H1 (cell line): ENCODE measurements at regions not wholly inside any gene's neighbourhood (a gene's known extent, or its start where the extent isn't known, plus 50 kb on each side); places are given as distances from the start of the nearest gene placed in this dataset.

Experiments
- CTCF ChIP-seq, 3 experiments: IDR thresholded peaks; 1 replicate in 2 of 3; 2 replicates in 1 of 3; pipeline versions ENCODE4 v1.5.1 to v1.6.1; 2011; ENCODE audit warnings: low read length in 3 of 3, mild to moderate bottlenecking in 3 of 3, inconsistent platforms in 2 of 3, low read depth in 1 of 3, moderate library complexity in 1 of 3; ENCODE audit not compliant: insufficient read depth in 1 of 3; ENCODE audit errors: control extremely low read depth in 1 of 3
- GTF2F1 ChIP-seq: IDR thresholded peaks from 2 replicates; pipeline ENCODE4 v1.6.1; 2012; ENCODE audit warnings: low read depth, low read length, improper control_type of control experiment, borderline replicate concordance
- KDM5A ChIP-seq: fragments of 200-600 bp; IDR thresholded peaks from 2 replicates; pipeline ENCODE4 v1.7.1; 2012; ENCODE audit warnings: mild to moderate bottlenecking, low read length, inconsistent platforms, mixed read lengths
- SP2 ChIP-seq: IDR thresholded peaks from 2 replicates; pipeline ENCODE4 v1.6.1; 2012; ENCODE audit warnings: mild to moderate bottlenecking, low read length, inconsistent platforms

DNA sequence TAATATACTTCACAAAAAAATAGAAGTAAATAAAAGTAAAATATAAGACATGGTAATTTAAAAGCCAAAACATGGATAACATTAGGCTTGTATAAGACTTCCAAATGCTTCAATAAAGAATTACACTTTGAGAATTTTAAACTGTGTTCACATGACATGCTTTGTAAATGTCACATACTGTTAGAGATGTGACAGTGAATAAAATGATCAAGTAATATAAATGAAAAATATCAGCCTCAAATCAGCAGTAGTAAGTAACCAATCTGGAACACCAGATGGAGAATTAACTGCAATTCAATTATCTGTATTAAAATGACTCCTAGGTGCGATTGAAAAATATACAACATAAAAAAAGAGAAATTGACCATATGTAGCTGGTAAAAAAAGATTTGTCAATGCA lies 1260.8 kb downstream of the BRINP3 start (continued):
- TF ChIP-seq CTCF (IDR thresholded peaks at IDR 0.05; ENCODE audit: control extremely low read depth in 1 of 3, insufficient read depth in 1 of 3, low read depth in 1 of 3, low read length in 3 of 3) (no peak), SP2 (no peak), GTF2F1 (no peak), KDM5A (no peak)
